A673 (cell line): ENCODE measurements at regions not wholly inside any gene's neighbourhood (a gene's known extent, or its start where the extent isn't known, plus 50 kb on each side); places are given as distances from the start of the nearest gene placed in this dataset.

Experiments used
- EZH2 ChIP-seq: fragments of 200-600 bp; sonication (generic); IDR thresholded peaks from 2 replicates; pipeline ENCODE4 v1.6.1; 2017; ENCODE audit warnings: borderline replicate concordance, low read depth, mild to moderate bottlenecking, mixed read lengths, antibody characterized with exemption, low read length; ENCODE audit not compliant: poor library complexity, severe bottlenecking
- TF ChIP-seq, protein P1 (sequence below): fragments of 300-800, 200-600 bp; sonication (generic); conservative IDR thresholded peaks from 2 replicates; pipeline ENCODE4 v1.5.1; 2017; ENCODE audit warnings: low read depth, mild to moderate bottlenecking, antibody characterized with exemption, low read length, moderate library complexity, mixed read lengths

DNA sequence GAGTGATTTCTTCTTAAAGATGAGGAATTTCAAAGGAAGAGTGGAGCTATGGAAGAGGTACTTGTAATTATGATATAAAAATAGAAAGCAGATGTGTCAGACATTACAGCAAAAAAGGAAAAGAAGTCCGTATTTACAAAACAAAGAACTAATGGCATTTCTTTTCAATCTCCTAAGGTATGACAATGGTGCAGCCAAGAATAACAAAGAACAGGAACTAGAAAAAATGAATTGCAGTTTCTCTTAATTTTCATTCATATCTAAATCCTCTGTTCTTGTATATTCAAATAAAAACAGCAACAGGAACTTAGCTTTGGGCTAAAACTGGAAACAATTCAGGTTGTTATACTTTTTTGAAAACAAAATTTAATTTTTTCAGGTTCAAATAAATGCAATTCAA, 105.1 kb downstream of the SPRY1 start:
- TF ChIP-seq, protein P1, sequence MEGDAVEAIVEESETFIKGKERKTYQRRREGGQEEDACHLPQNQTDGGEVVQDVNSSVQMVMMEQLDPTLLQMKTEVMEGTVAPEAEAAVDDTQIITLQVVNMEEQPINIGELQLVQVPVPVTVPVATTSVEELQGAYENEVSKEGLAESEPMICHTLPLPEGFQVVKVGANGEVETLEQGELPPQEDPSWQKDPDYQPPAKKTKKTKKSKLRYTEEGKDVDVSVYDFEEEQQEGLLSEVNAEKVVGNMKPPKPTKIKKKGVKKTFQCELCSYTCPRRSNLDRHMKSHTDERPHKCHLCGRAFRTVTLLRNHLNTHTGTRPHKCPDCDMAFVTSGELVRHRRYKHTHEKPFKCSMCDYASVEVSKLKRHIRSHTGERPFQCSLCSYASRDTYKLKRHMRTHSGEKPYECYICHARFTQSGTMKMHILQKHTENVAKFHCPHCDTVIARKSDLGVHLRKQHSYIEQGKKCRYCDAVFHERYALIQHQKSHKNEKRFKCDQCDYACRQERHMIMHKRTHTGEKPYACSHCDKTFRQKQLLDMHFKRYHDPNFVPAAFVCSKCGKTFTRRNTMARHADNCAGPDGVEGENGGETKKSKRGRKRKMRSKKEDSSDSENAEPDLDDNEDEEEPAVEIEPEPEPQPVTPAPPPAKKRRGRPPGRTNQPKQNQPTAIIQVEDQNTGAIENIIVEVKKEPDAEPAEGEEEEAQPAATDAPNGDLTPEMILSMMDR = no peak
- no peak for TF ChIP-seq EZH2
